OCI-LY1 (cell line): ENCODE measurements at regions not wholly inside any gene's neighbourhood (a gene's known extent, or its start where the extent isn't known, plus 50 kb on each side); places are given as distances from the start of the nearest gene placed in this dataset.

Experiments
- H2AFZ ChIP-seq: fragments of 200-600 bp; sonication (generic), shearing (Covaris generic); 2 replicates; pipeline ENCODE4 v1.6.0; 2014; ENCODE audit warnings: antibody characterized with exemption, mild to moderate bottlenecking, low read length
- H3F3A ChIP-seq: fragments of 200-600 bp; sonication (generic), shearing (Covaris generic); 2 replicates; pipeline ENCODE4 v1.6.0; 2014; ENCODE audit warnings: mild to moderate bottlenecking, antibody characterized with exemption, low read length, moderate library complexity; ENCODE audit not compliant: insufficient read depth
- H3K27ac ChIP-seq: fragments of 200-600 bp; sonication (generic); 2 replicates; pipeline ENCODE4 v1.5.1; 2014; ENCODE audit warnings: low read length, mixed run types, mild to moderate bottlenecking, low read depth; ENCODE audit not compliant: poor library complexity, severe bottlenecking
- H3K27me3 ChIP-seq: fragments of 200-600 bp; sonication (generic); 2 replicates; pipeline ENCODE4 v1.6.0; 2014; ENCODE audit warnings: antibody characterized with exemption, mild to moderate bottlenecking, low read length, moderate library complexity; ENCODE audit not compliant: insufficient read depth
- H3K36me3 ChIP-seq: fragments of 200-600 bp; sonication (generic); 2 replicates; pipeline ENCODE4 v1.6.1; 2014; ENCODE audit warnings: mild to moderate bottlenecking, antibody characterized with exemption, low read length, moderate library complexity, mixed read lengths; ENCODE audit not compliant: insufficient read depth
- H3K4me1 ChIP-seq: fragments of 200-600 bp; sonication (generic); 2 replicates; pipeline ENCODE4 v1.5.1; 2014; ENCODE audit warnings: mild to moderate bottlenecking, low read length, moderate library complexity; ENCODE audit not compliant: insufficient read depth, severe bottlenecking
- H3K4me2 ChIP-seq: fragments of 200-600 bp; sonication (generic), shearing (Covaris generic); 2 replicates; pipeline ENCODE4 v1.6.1; 2014; ENCODE audit warnings: low read length
- H3K4me3 ChIP-seq: fragments of 200-600 bp; sonication (generic); 2 replicates; pipeline ENCODE4 v1.5.1; 2014; ENCODE audit warnings: low read length, low read depth, mild to moderate bottlenecking, mixed read lengths; ENCODE audit not compliant: poor library complexity, severe bottlenecking
- H3K79me2 ChIP-seq: fragments of 200-600 bp; shearing (Covaris generic); 2 replicates; pipeline ENCODE4 v1.6.1; 2016; ENCODE audit warnings: mixed run types, low read length, mixed read lengths; ENCODE audit not compliant: insufficient read depth
- H3K9ac ChIP-seq: fragments of 200-600 bp; sonication (generic), shearing (Covaris generic); 2 replicates; pipeline ENCODE4 v1.6.1; 2014; ENCODE audit warnings: mild to moderate bottlenecking, low read length, mixed read lengths
- H3K9me2 ChIP-seq: fragments of 200-600 bp; sonication (generic), shearing (Covaris generic); 2 replicates; pipeline ENCODE4 v1.6.1; 2014; ENCODE audit warnings: low read depth, mild to moderate bottlenecking, low read length, mixed read lengths
- H3K9me3 ChIP-seq: fragments of 200-600 bp; shearing (Covaris generic); 2 replicates; pipeline ENCODE4 v1.6.1; 2014; ENCODE audit warnings: low read length, mixed read lengths
- H4K20me1 ChIP-seq: fragments of 200-600 bp; sonication (generic), shearing (Covaris generic); 2 replicates; pipeline ENCODE4 v1.6.0; 2016; ENCODE audit warnings: mild to moderate bottlenecking, low read length; ENCODE audit not compliant: insufficient read depth
- CTCF ChIP-seq: fragments of 200-600 bp; sonication (generic), shearing (Covaris generic); IDR thresholded peaks from 2 replicates; pipeline ENCODE4 v1.5.1; 2017; ENCODE audit warnings: mild to moderate bottlenecking, antibody characterized with exemption, low read length, moderate library complexity, mixed read lengths
- EZH2 ChIP-seq: fragments of 200-600 bp; sonication (generic), shearing (Covaris generic); IDR thresholded peaks from 2 replicates; pipeline ENCODE4 v1.8.0; 2017; ENCODE audit warnings: borderline replicate concordance, mixed run types, mild to moderate bottlenecking, antibody characterized with exemption, low read length, moderate library complexity, mixed read lengths

GRCh38 chr16:7051591-7052349 lies 280.9 kb upstream of the RBFOX1 start:
- Histone ChIP-seq H3K79me2 (no peaks in the 10 kb centered on the region), H3K36me3 (no peaks in the 10 kb centered on the region), H3K4me2 (no peak overlapping the region), H3K9me3 (no peaks in the 10 kb centered on the region), H3K4me3 (no peak overlapping the region), H3K9ac (no peak overlapping the region), H3K9me2 (no peaks in the 10 kb centered on the region), H2AFZ (no peak overlapping the region), H4K20me1 (no peaks in the 10 kb centered on the region), H3K4me1 (no peaks in the 10 kb centered on the region), H3K27me3 (no peaks in the 10 kb centered on the region), H3K27ac (no peak overlapping the region), H3F3A (no peaks in the 10 kb centered on the region)
- TF ChIP-seq CTCF (no peak), EZH2 (no peak)

GRCh38 chr16:7044331-7044730 lies 288.3 kb upstream of the RBFOX1 start:
- Histone ChIP-seq H3K79me2 (no peaks in the 10 kb centered on the region), H3K4me2 (no peak overlapping the region), H2AFZ (no peak overlapping the region), H3K27me3 (no peaks in the 10 kb centered on the region), H3K9me2 (no peaks in the 10 kb centered on the region), H4K20me1 (no peaks in the 10 kb centered on the region), H3K36me3 (no peaks in the 10 kb centered on the region), H3K9ac (no peak overlapping the region), H3K4me3 (no peak overlapping the region), H3K4me1 (no peaks in the 10 kb centered on the region), H3F3A (no peaks in the 10 kb centered on the region), H3K9me3 (no peaks in the 10 kb centered on the region), H3K27ac (no peak overlapping the region)
- TF ChIP-seq EZH2, result no peak
- no peak for TF ChIP-seq CTCF

GRCh38 chr16:7038475-7038874 lies 294.2 kb upstream of the RBFOX1 start:
- H3F3A ChIP-seq, result no peaks in the 10 kb centered on the region
- no peaks in the 10 kb centered on the region for H3K36me3 ChIP-seq
- H3K4me1 ChIP-seq, result no peaks in the 10 kb centered on the region
- no peaks in the 10 kb centered on the region for H3K9me2 ChIP-seq
- H3K9me3 ChIP-seq, result no peaks in the 10 kb centered on the region
- H4K20me1 ChIP-seq, result no peaks in the 10 kb centered on the region
- no peak overlapping the region for H2AFZ ChIP-seq
- TF ChIP-seq EZH2 (no peak), CTCF (no peak)
- no peaks in the 10 kb centered on the region for H3K79me2 ChIP-seq
- no peaks in the 10 kb centered on the region for H3K27me3 ChIP-seq
- H3K4me2 ChIP-seq, result no peak overlapping the region
- H3K27ac ChIP-seq, result no peak overlapping the region
- no peak overlapping the region for H3K4me3 ChIP-seq
- no peak overlapping the region for H3K9ac ChIP-seq
